CD14-positive monocyte (primary cell): ENCODE measurements at regions not wholly inside any gene's neighbourhood (a gene's known extent, or its start where the extent isn't known, plus 50 kb on each side); places are given as distances from the start of the nearest gene placed in this dataset.

Source experiments
- DNase-seq, 3 donors: peaks; one replicate each; pipeline ENCODE4 v3.0.0-alpha.2; 2011 to 2022
- H2AFZ ChIP-seq: 2 replicates; pipeline ENCODE4 v1.6.0; 2012; ENCODE audit warnings: mild to moderate bottlenecking, low read depth, low read length, inconsistent platforms; ENCODE audit not compliant: insufficient read depth, poor library complexity, severe bottlenecking
- H3K27ac ChIP-seq, 2 donors: 1 replicate in 1 of 2; 2 replicates in 1 of 2; pipeline ENCODE4 v1.5.1; 2012 to 2013; ENCODE audit warnings: low read length in 2 of 2, control low read depth in 1 of 2, inconsistent platforms in 1 of 2, low read depth in 1 of 2, mild to moderate bottlenecking in 1 of 2
- H3K27me3 ChIP-seq, 2 donors: one replicate each; pipeline versions ENCODE4 v1.6.0 to v1.6.1; 2011 to 2013; ENCODE audit warnings: low read length in 2 of 2; ENCODE audit not compliant: control insufficient read depth in 2 of 2, insufficient read depth in 2 of 2
- H3K36me3 ChIP-seq, 2 donors: replicated peaks in 1 of 2; 1 replicate in 1 of 2; 2 replicates in 1 of 2; pipeline versions ENCODE4 v1.5.1 to v1.6.1; 2012 to 2013; ENCODE audit warnings: low read length in 2 of 2, control low read depth in 1 of 2, inconsistent platforms in 1 of 2, mild to moderate bottlenecking in 1 of 2; ENCODE audit not compliant: insufficient read depth in 2 of 2, control insufficient read depth in 1 of 2
- H3K4me1 ChIP-seq, 2 donors: 1 replicate in 1 of 2; 2 replicates in 1 of 2; pipeline versions ENCODE4 v1.5.1 to v1.6.1; 2012 to 2013; ENCODE audit warnings: low read length in 2 of 2, control low read depth in 1 of 2, inconsistent platforms in 1 of 2, mild to moderate bottlenecking in 1 of 2, moderate library complexity in 1 of 2; ENCODE audit not compliant: insufficient read depth in 2 of 2, control insufficient read depth in 1 of 2
- H3K4me2 ChIP-seq: replicated peaks from 2 replicates; pipeline ENCODE3; 2012; ENCODE audit warnings: low read length, moderate library complexity, mild to moderate bottlenecking; ENCODE audit not compliant: poor library complexity, severe bottlenecking; ENCODE audit errors: extremely low read depth
- H3K4me3 ChIP-seq, 3 experiments: fragments of 200-600 bp in 1 of 3; sonication (generic) in 1 of 3; replicated peaks in 1 of 3; 1 replicate in 2 of 3; 2 replicates in 1 of 3; pipeline ENCODE4 v1.5.1; 2011 to 2013; ENCODE audit warnings: low read length in 3 of 3, mild to moderate bottlenecking in 3 of 3, control low read depth in 2 of 3, low read depth in 2 of 3, inconsistent platforms in 1 of 3, moderate library complexity in 1 of 3
- H3K79me2 ChIP-seq: 2 replicates; pipeline ENCODE4 v1.6.0; 2012; ENCODE audit warnings: mild to moderate bottlenecking, control low read depth, inconsistent platforms, low read length, moderate library complexity; ENCODE audit not compliant: insufficient read depth
- H3K9ac ChIP-seq: 2 replicates; pipeline ENCODE4 v1.6.0; 2017; ENCODE audit warnings: low read length, mild to moderate bottlenecking; ENCODE audit not compliant: insufficient read depth, poor library complexity, severe bottlenecking
- H3K9me3 ChIP-seq, 2 donors: replicated peaks in 1 of 2; 1 replicate in 1 of 2; 2 replicates in 1 of 2; pipeline versions ENCODE4 v1.5.1 to v1.6.1; 2012 to 2013; ENCODE audit warnings: low read length in 2 of 2, control low read depth in 1 of 2; ENCODE audit not compliant: control insufficient read depth in 1 of 2, insufficient read depth in 1 of 2
- H4K20me1 ChIP-seq: 2 replicates; pipeline ENCODE4 v1.6.0; 2012; ENCODE audit warnings: mild to moderate bottlenecking, low read length, control low read depth, moderate library complexity; ENCODE audit not compliant: insufficient read depth
- H3K27ac Mint-ChIP-seq, 7 donors: one replicate each; pipeline ENCODE4 v1.8.0; 2020; ENCODE audit warnings: mild to moderate bottlenecking in 7 of 7, mixed read lengths in 7 of 7, moderate library complexity in 6 of 7, inconsistent platforms in 2 of 7
- H3K27me3 Mint-ChIP-seq, 3 donors: one replicate each; pipeline ENCODE4 v1.8.0; 2021 to 2022; ENCODE audit warnings: low read depth in 3 of 3, mild to moderate bottlenecking in 3 of 3, mixed read lengths in 3 of 3, moderate library complexity in 3 of 3, inconsistent platforms in 1 of 3
- H3K36me3 Mint-ChIP-seq, 2 donors: one replicate each; pipeline ENCODE4 v1.8.0; 2020; ENCODE audit warnings: mixed read lengths in 2 of 2, inconsistent platforms in 1 of 2, mild to moderate bottlenecking in 1 of 2
- H3K4me1 Mint-ChIP-seq: one replicate; pipeline ENCODE4 v1.8.0; 2020; ENCODE audit warnings: mild to moderate bottlenecking, mixed read lengths
- H3K4me3 Mint-ChIP-seq, 2 donors: one replicate each; pipeline ENCODE4 v1.8.0; 2020; ENCODE audit warnings: mild to moderate bottlenecking in 2 of 2, mixed read lengths in 2 of 2, moderate library complexity in 1 of 2
- H3K9me3 Mint-ChIP-seq, 7 donors: one replicate each; pipeline ENCODE4 v1.8.0; 2020 to 2022; ENCODE audit warnings: mixed read lengths in 7 of 7, mild to moderate bottlenecking in 6 of 7, moderate library complexity in 6 of 7, inconsistent platforms in 2 of 7
- CTCF ChIP-seq: fragments of 200-600 bp; IDR thresholded peaks from one replicate; pipeline ENCODE4 v1.8.0; 2022; ENCODE audit warnings: antibody characterized with exemption, mild to moderate bottlenecking
- WGBS: methylation state at CpG from one replicate; pipeline ENCODE4 v1.1.5; 2013; ENCODE audit warnings: missing lambda C conversion rate; ENCODE audit not compliant: insufficient coverage; 5-methylcytosine and 5-hydroxymethylcytosine counted together
- intact Hi-C, 2 donors: fragments of 100-400 bp; cut with micrococcal nuclease; formaldehyde crosslinking; loops; one replicate each; pipeline versions ENCODE4 v1.15.0 to v1.15.1; 2023

- no peaks in the 10 kb centered on the region for H3K27me3 ChIP-seq
- WGBS: 63% methylated on average over 3 of the region's 4 CpGs
- peaks cover 15 to 30% of the 10 kb centered on the region in 2 donors for H3K9me3 ChIP-seq
- H4K20me1 ChIP-seq: no peaks in the 10 kb centered on the region
- H3K36me3 ChIP-seq: no peaks in the 10 kb centered on the region
- no peak overlapping the region for H3K4me3 ChIP-seq
- no peak overlapping the region for H3K27ac ChIP-seq
- H2AFZ ChIP-seq: no peak overlapping the region
- intact Hi-C loops: no loop called here
- no peak for DNase-seq
- no peak overlapping the region for H3K4me2 ChIP-seq
- H3K27me3 Mint-ChIP-seq: peaks cover 0 to 2% (median 0%) of the 10 kb centered on the region in 3 donors
- no peak for TF ChIP-seq CTCF
- H3K9ac ChIP-seq: no peak overlapping the region
- no peak overlapping the region for H3K4me3 Mint-ChIP-seq
- H3K4me1 ChIP-seq: no peaks in the 10 kb centered on the region
- no peaks in the 10 kb centered on the region for H3K79me2 ChIP-seq
- no peaks in the 10 kb centered on the region for H3K36me3 Mint-ChIP-seq
- H3K4me1 Mint-ChIP-seq: no peaks in the 10 kb centered on the region
- H3K9me3 Mint-ChIP-seq: peaks cover 7 to 26% (median 11%) of the 10 kb centered on the region in 7 donors
- H3K27ac Mint-ChIP-seq: no peak overlapping the region
Measured at GRCh38 chr9:13791816-13792215, 512.3 kb upstream of the MPDZ start.

GRCh38 chr9:13790055-13790454, 510.6 kb upstream of the MPDZ start:
- H3K27ac ChIP-seq: no peak overlapping the region
- H3K36me3 ChIP-seq: no peaks in the 10 kb centered on the region
- H3K9me3 ChIP-seq: peaks cover 15 to 36% of the 10 kb centered on the region in 2 donors
- DNase-seq: no peak
- no peak overlapping the region for H3K4me3 ChIP-seq
- no peaks in the 10 kb centered on the region for H3K4me1 Mint-ChIP-seq
- no peaks in the 10 kb centered on the region for H3K27me3 ChIP-seq
- no peaks in the 10 kb centered on the region for H3K79me2 ChIP-seq
- no peak overlapping the region for H3K4me2 ChIP-seq
- H4K20me1 ChIP-seq: no peaks in the 10 kb centered on the region
- H3K4me3 Mint-ChIP-seq: no peak overlapping the region
- H3K27ac Mint-ChIP-seq: no peak overlapping the region
- no peak overlapping the region for H2AFZ ChIP-seq
- no CpG with 5 or more reads among the region's 2 CpGs for WGBS
- TF ChIP-seq CTCF: no peak
- no peak overlapping the region for H3K9ac ChIP-seq
- intact Hi-C loops: no loop called here
- H3K36me3 Mint-ChIP-seq: no peaks in the 10 kb centered on the region
- peaks cover 0 to 2% (median 0%) of the 10 kb centered on the region in 3 donors for H3K27me3 Mint-ChIP-seq
- peaks cover 6 to 25% (median 9%) of the 10 kb centered on the region in 7 donors for H3K9me3 Mint-ChIP-seq
- no peaks in the 10 kb centered on the region for H3K4me1 ChIP-seq
